Aorta (tissue), 5 donors: ENCODE measurements at regions not wholly inside any gene's neighbourhood (a gene's known extent, or its start where the extent isn't known, plus 50 kb on each side); places are given as distances from the start of the nearest gene placed in this dataset.

ENCODE experiments used
- ATAC-seq: fragments of 200-7000 bp; cut with Tn5 transposase; one replicate; pipeline ENCODE4 v1.9.1; 2022; ENCODE audit warnings: moderate library complexity; ENCODE audit not compliant: low FRiP score
- DNase-seq, 2 donors: peaks; one replicate each; pipeline ENCODE4 v3.0.0-alpha.2; 2020
- H3K27ac ChIP-seq, 2 donors: one replicate each; pipeline ENCODE4 v1.5.1; 2013; ENCODE audit warnings: low read length in 2 of 2, mild to moderate bottlenecking in 2 of 2, moderate library complexity in 2 of 2, control low read depth in 1 of 2, inconsistent platforms in 1 of 2, low read depth in 1 of 2
- H3K27me3 ChIP-seq, 2 donors: one replicate each; pipeline ENCODE4 v1.6.1; 2013; ENCODE audit warnings: control low read depth in 1 of 2, low read length in 1 of 2, mild to moderate bottlenecking in 1 of 2, moderate library complexity in 1 of 2; ENCODE audit not compliant: insufficient read depth in 2 of 2, control insufficient read depth in 1 of 2
- H3K36me3 ChIP-seq, 2 donors: one replicate each; pipeline ENCODE4 v1.6.1; 2013; ENCODE audit warnings: control low read depth in 1 of 2, low read length in 1 of 2, mild to moderate bottlenecking in 1 of 2; ENCODE audit not compliant: insufficient read depth in 2 of 2, control insufficient read depth in 1 of 2
- H3K4me1 ChIP-seq, 2 donors: one replicate each; pipeline ENCODE4 v1.6.1; 2013; ENCODE audit warnings: low read length in 2 of 2, control low read depth in 1 of 2, mild to moderate bottlenecking in 1 of 2, moderate library complexity in 1 of 2; ENCODE audit not compliant: insufficient read depth in 2 of 2, control insufficient read depth in 1 of 2
- H3K4me3 ChIP-seq, 2 donors: one replicate each; pipeline ENCODE4 v1.5.1; 2013; ENCODE audit warnings: low read length in 2 of 2, control low read depth in 1 of 2, mild to moderate bottlenecking in 1 of 2
- H3K9me3 ChIP-seq: one replicate; pipeline ENCODE4 v1.6.1; 2013; ENCODE audit warnings: mild to moderate bottlenecking, low read length; ENCODE audit not compliant: control insufficient read depth
- WGBS, 2 donors: extraction: QIAGEN DNeasy Blood & Tissue Kit; methylation state at CpG; one replicate each; pipeline ENCODE4 v1.1.7; 2013; 5-methylcytosine and 5-hydroxymethylcytosine counted together
- intact Hi-C, 2 donors: fragments of 100-400 bp; cut with DNase I; formaldehyde crosslinking; loops; one replicate each; pipeline versions ENCODE4 v1.14.2 to v1.15.0; 2022
- donor health status: healthy with polysubstance abuse.
- donor health status: Bipolar disorder and iron deficiency.
- donor health status: DM: no; HTN: no; CAD: no.
- donor health status: DM: no; HTN: no; CAD: no.
- donor health status: DM: yes; HTN: yes; CAD: no.

DNA sequence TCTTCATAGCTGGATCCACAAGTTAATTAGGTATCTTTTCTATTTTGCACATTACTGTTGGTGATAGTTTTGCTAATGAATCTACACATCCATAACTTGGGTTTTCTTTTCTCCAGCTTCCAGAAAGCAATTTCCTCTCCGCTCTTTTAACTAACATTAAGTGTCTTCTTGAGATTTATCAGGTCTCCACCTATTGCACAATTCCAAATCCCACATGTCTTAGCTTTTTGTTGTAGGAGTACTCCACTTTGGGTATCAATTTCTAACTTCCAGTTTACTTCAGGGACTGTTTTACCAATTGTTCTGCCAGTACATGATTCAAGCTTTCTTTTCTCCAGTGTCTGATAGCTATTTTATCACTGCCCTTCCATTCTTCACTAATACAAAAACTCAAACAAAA is 129.6 kb downstream of the OLFM4 start:
- Histone ChIP-seq H3K27me3 (no peaks in the 10 kb centered on the region), H3K36me3 (no peaks in the 10 kb centered on the region), H3K27ac (no peak overlapping the region), H3K4me1 (no peaks in the 10 kb centered on the region), H3K9me3 (peaks cover 2% of the 10 kb centered on the region), H3K4me3 (no peak overlapping the region)
- intact Hi-C loops, result no loop called here
- WGBS, 2 donors, result 96 to 100% methylated on average over 1 of the region's 1 CpG
- no peak for ATAC-seq
- DNase-seq, result no peak

DNA sequence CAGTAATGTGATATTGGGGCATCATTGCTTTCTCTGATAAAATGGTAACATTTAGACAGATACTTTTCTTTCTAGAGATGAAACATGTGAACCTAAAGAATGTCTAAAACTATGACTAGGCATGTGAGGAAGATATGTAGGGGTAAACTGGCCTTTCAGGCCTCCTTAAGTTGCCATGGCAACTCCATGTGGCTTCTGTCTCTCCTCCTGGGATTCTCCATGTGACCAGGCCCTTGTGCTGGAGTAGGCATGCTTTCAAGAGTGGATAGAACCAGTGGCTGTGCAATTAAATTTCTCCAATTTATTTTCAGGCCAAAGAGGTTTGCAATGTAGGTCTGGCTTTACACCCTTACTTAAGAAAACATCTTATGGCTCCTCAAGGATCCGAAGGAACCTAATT is 130.8 kb downstream of the OLFM4 start:
- no peaks in the 10 kb centered on the region for H3K4me1 ChIP-seq
- no peak overlapping the region for H3K27ac ChIP-seq
- ATAC-seq (no peak), DNase-seq (no peak)
- no peak overlapping the region for H3K4me3 ChIP-seq
- H3K9me3 ChIP-seq, result peaks cover 2% of the 10 kb centered on the region
- 92 to 93% methylated on average over 1 of the region's 1 CpG for WGBS, 2 donors
- intact Hi-C loops, result no loop called here
- no peaks in the 10 kb centered on the region for H3K36me3 ChIP-seq
- H3K27me3 ChIP-seq, result no peaks in the 10 kb centered on the region

- Histone ChIP-seq H3K9me3 (peaks cover 2% of the 10 kb centered on the region), H3K27ac (no peak overlapping the region)
- 94 to 95% methylated on average over 7 of the region's 7 CpGs for WGBS, 2 donors
Measured at GRCh38 chr13:53160211-53160610, 131.6 kb downstream of the OLFM4 start.

DNA sequence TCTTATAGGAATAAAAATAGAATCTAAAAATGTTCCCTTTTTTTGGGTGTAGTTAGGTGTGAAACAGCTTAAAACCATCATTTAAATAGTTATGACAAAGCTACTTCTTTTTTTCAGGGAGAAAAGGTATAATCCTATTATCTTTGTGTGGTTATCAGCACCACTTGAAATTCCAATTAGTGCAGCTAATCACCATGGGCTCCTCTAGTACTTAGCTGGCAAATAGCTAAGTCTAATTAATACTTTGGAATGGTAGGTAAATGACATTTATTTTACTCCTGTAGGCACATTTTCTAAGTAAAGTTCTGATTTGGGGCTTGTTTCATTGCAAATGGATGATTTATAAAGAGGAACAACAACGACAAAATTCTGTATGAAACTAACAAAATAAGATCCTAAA is 132.6 kb downstream of the OLFM4 start:
- no peaks in the 10 kb centered on the region for H3K36me3 ChIP-seq
- no peaks in the 10 kb centered on the region for H3K27me3 ChIP-seq
- H3K4me3 ChIP-seq, result no peak overlapping the region
- intact Hi-C loops, result no loop called here
- DNase-seq (no peak), ATAC-seq (no peak)
- 84 to 90% methylated on average over 1 of the region's 1 CpG for WGBS, 2 donors
- no peaks in the 10 kb centered on the region for H3K4me1 ChIP-seq
- no peak overlapping the region for H3K27ac ChIP-seq
- peaks cover 2% of the 10 kb centered on the region for H3K9me3 ChIP-seq

More at GRCh38 chr13:53160211-53160610, 131.6 kb downstream of the OLFM4 start:
- Histone ChIP-seq H3K36me3 (no peaks in the 10 kb centered on the region), H3K4me1 (no peaks in the 10 kb centered on the region), H3K4me3 (no peak overlapping the region), H3K27me3 (no peaks in the 10 kb centered on the region)
- DNase-seq, result no peak
- ATAC-seq, result no peak
- intact Hi-C loops, result no loop called here

DNA sequence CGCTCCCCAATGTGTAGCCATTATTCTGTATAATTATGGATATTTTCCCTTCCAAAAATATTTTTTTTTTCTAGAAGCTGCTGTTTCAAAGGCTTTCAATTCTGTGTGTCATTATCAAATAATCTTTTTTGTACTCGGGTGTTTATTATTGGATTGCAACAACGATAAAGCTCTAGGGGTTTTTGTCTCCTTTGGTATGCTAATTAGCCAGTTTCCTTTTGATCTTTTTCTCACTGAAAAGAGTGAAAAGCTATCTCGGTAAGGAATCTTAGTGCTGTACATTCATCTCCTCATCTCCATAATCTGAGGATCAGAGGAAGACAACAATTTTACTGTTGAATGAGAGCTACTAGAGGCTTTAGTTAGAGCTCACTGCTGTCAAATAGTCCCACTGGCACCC is 136.6 kb downstream of the OLFM4 start:
- Histone ChIP-seq H3K27ac (no peak overlapping the region), H3K4me1 (no peaks in the 10 kb centered on the region), H3K4me3 (no peak overlapping the region), H3K27me3 (no peaks in the 10 kb centered on the region), H3K9me3 (no peaks in the 10 kb centered on the region), H3K36me3 (no peaks in the 10 kb centered on the region)
- no peak for ATAC-seq
- 50 to 63% methylated on average over 4 of the region's 4 CpGs for WGBS, 2 donors
- intact Hi-C loops, result no loop called here
- DNase-seq, result no peak

DNA sequence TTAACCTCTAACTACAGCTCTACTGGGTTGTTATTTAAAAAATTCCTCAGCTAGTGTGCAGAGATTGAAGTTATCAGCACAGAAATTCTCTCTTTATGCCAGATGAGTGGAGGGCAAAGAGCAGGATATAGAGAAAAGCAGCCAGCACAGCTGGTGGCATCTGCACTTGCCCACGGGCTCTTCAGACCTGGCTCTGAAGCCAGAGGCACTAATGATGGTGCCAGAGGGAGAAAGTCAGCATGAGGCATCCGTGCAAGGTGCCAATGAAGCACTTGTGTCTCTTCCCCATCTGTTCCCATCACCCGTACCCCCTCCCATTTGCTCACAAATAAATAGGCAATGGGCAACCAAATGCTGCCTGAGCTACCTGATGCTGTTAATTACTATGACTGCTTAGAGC is 138.9 kb downstream of the OLFM4 start:
- Histone ChIP-seq H3K36me3 (no peaks in the 10 kb centered on the region), H3K27ac (no peak overlapping the region), H3K4me3 (no peak overlapping the region), H3K27me3 (no peaks in the 10 kb centered on the region), H3K9me3 (no peaks in the 10 kb centered on the region), H3K4me1 (no peaks in the 10 kb centered on the region)
- no peak for DNase-seq
- ATAC-seq, result no peak
- intact Hi-C loops, result no loop called here
- 33 to 40% methylated on average over 3 of the region's 3 CpGs for WGBS, 2 donors

DNA sequence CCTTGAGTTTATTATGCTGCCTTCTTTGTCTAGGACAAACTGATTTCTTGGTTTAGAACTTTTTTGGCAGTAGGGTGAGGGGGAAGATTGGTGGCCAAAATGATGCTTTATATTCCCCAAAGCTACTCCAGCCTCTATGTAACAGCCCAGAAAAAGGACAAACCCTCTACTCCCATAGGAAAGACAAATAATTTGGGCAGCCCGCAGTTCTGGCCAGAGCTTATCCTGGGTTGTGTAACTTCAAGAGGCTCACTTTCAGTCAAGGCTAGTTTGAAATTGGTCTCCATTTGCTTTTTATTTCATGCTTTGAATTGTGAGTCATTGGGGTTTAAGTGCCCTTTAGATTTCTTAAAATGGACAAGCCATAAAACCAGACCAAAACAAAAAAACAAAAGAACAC is 142.3 kb downstream of the OLFM4 start:
- no peak for DNase-seq
- Histone ChIP-seq H3K27ac (no peak overlapping the region), H3K27me3 (no peaks in the 10 kb centered on the region), H3K36me3 (no peaks in the 10 kb centered on the region), H3K4me3 (no peak overlapping the region), H3K9me3 (no peaks in the 10 kb centered on the region), H3K4me1 (no peaks in the 10 kb centered on the region)
- 28 to 34% methylated on average over 1 of the region's 1 CpG for WGBS, 2 donors
- intact Hi-C loops, result no loop called here
- ATAC-seq, result peak; percentile 76

DNA sequence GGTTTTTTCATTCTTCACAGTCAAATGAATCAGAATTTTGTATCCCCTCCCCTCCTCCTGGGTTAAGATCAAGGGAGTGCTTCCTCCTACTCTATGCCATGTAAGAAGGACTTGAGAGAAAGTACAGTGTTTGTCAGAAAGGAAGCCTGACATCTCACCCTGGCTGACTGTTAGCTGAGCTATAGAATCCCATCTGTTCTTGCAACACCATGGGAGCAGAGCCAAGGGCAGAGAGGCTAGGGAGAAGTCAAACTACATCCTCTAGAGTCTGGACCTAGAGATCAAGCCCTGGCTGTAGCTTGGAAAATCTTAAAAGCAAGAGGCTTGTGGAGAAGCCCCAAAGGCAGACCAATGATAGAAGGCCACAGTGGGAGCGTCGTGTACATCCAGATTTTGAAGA is 145.9 kb downstream of the OLFM4 start:
- 95 to 98% methylated on average over 2 of the region's 2 CpGs for WGBS, 2 donors
- ATAC-seq (no peak), DNase-seq (no peak)
- peaks cover 0 to 2% of the 10 kb centered on the region in 2 donors for H3K27me3 ChIP-seq
- no peaks in the 10 kb centered on the region for H3K36me3 ChIP-seq
- intact Hi-C loops, result no loop called here
- H3K4me1 ChIP-seq, result no peaks in the 10 kb centered on the region
- H3K4me3 ChIP-seq, result no peak overlapping the region
- H3K9me3 ChIP-seq, result no peaks in the 10 kb centered on the region
- no peak overlapping the region for H3K27ac ChIP-seq

DNA sequence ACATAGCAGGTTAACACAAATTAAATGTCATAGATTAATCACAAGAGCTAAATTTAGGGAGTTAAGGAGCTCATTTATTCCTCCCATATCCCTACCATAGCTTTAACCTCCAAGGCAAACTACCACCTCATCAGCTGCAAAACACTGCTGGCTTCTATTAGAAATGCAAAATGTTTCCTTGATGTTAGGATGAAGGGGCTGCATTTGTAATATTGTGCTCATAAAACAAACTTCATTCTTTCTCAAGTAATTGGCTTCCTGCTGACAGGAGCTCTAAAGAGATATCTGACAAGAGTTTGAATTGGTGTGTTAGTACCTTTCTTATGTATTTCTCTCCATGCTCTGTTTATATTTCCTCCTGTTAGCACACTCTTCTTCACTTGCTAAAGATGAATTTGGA is 152.1 kb downstream of the OLFM4 start:
- DNase-seq (no peak), ATAC-seq (no peak)
- H3K36me3 ChIP-seq, result no peaks in the 10 kb centered on the region
- H3K4me3 ChIP-seq, result no peak overlapping the region
- peaks cover 0 to 2% of the 10 kb centered on the region in 2 donors for H3K27me3 ChIP-seq
- intact Hi-C loops, result no loop called here
- H3K9me3 ChIP-seq, result no peaks in the 10 kb centered on the region
- H3K4me1 ChIP-seq, result no peaks in the 10 kb centered on the region
- H3K27ac ChIP-seq, result no peak overlapping the region
